HAP-1 (cell line): ENCODE measurements at regions not wholly inside any gene's neighbourhood (a gene's known extent, or its start where the extent isn't known, plus 50 kb on each side); places are given as distances from the start of the nearest gene placed in this dataset.

ENCODE experiments used
- DNase-seq, 2 experiments: peaks; one replicate each; pipeline ENCODE4 v3.0.0-alpha.2; 2016 to 2020; ENCODE audit warnings: low spot score in 2 of 2
- H3K27me3 ChIP-seq: fragments of 250-450 bp; sonication (Bioruptor Pico); 2 replicates; pipeline ENCODE4 v1.5.1; 2020; ENCODE audit warnings: low read depth, mild to moderate bottlenecking, moderate library complexity
- H3K36me3 ChIP-seq: fragments of 250-450 bp; sonication (Bioruptor Pico); replicated peaks from 2 replicates; pipeline ENCODE4 v1.5.1; 2020; ENCODE audit warnings: mild to moderate bottlenecking
- H3K4me1 ChIP-seq: fragments of 250-450 bp; sonication (Bioruptor Pico); 2 replicates; pipeline ENCODE4 v1.5.1; 2020; ENCODE audit warnings: mild to moderate bottlenecking
- H3K4me3 ChIP-seq: fragments of 250-450 bp; sonication (Bioruptor Pico); 2 replicates; pipeline ENCODE4 v1.5.1; 2020; ENCODE audit warnings: mild to moderate bottlenecking, moderate library complexity
- H3K9me3 ChIP-seq: fragments of 250-450 bp; sonication (Bioruptor Pico); 2 replicates; pipeline ENCODE4 v1.5.1; 2020; ENCODE audit warnings: mild to moderate bottlenecking, moderate library complexity
- in situ Hi-C: fragments of 300-500 bp; cut with MboI; formaldehyde crosslinking; loops from 3 replicates; pipeline ENCODE4 v1.14.3; 2020; ENCODE audit warnings: low sequenced_read_pairs, inconsistent platforms, mixed read lengths

DNA sequence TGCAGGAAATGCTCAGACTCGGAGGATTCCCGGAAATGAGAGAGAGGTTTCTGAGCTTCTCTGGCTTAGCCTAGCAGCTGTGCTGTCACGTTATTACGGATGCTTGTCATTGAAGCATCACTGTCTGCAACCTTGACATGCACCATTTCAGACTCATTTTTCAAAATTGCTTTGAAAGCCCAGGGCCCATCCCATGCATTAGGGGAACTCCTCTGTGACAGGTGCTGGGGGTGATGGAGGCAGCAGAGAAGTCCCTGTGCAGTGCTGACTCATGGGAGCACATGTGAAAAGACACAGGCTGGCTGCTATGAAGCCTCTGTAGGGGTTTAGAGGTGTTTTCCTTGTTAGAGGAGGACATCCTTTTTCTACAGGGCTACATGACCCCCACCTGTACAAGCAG, 214.0 kb upstream of the MPHOSPH6 start:
- no peaks in the 10 kb centered on the region for H3K27me3 ChIP-seq
- no peak overlapping the region for H3K4me3 ChIP-seq
- H3K4me1 ChIP-seq: no peaks in the 10 kb centered on the region
- no peaks in the 10 kb centered on the region for H3K36me3 ChIP-seq
- DNase-seq: no peak
- in situ Hi-C loops: no loop called here
- H3K9me3 ChIP-seq: no peaks in the 10 kb centered on the region

DNA sequence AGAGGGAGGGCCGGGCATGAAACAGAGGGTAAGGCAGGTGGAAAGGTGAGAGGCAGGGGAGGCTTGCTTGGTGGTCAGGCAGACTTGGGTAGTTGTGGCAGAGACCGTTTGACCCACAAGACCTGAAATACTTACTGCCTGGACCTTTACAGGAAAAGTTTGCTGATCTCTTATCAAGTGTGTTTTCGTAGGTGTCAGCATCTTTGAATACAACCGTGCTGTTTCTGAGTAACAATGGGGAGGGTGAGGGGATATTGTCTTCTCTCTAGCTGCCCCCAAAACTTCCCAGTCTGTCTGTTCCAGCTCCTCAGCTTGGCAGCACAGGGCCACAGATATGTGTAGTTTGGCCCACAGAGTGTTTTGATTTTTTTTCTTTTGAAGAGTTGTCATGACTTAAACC, 212.5 kb upstream of the MPHOSPH6 start:
- in situ Hi-C loops: no loop called here

DNA sequence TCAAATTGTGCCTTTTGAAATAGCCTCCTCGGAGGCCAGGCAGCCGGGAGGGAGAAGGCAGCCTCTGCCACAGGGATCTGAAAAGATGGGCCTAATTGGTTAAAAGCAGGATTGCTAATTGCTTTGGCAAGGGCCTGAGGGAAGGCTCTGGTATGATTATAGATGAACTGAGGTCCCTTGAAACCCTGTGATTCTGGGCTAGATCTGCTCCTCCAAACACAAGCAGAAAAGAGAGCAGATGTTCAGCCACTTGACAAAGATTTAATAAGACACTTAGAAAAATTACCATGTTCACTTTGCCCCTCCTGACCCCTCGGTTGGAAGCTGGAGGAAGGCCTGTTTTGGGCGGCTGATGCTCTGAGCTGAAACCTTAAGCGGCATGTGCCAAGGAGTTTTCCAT, 209.5 kb upstream of the MPHOSPH6 start:
- H3K4me3 ChIP-seq: no peak overlapping the region
- DNase-seq: no peak
- H3K9me3 ChIP-seq: no peaks in the 10 kb centered on the region
- no peaks in the 10 kb centered on the region for H3K27me3 ChIP-seq
- in situ Hi-C loops: no loop called here
- H3K4me1 ChIP-seq: no peaks in the 10 kb centered on the region
- no peaks in the 10 kb centered on the region for H3K36me3 ChIP-seq

More for the DNA sequence above, 212.5 kb upstream of the MPHOSPH6 start:
- Histone ChIP-seq H3K4me3 (no peak overlapping the region), H3K36me3 (no peaks in the 10 kb centered on the region), H3K27me3 (no peaks in the 10 kb centered on the region), H3K4me1 (no peaks in the 10 kb centered on the region), H3K9me3 (no peaks in the 10 kb centered on the region)
- DNase-seq: no peak

DNA sequence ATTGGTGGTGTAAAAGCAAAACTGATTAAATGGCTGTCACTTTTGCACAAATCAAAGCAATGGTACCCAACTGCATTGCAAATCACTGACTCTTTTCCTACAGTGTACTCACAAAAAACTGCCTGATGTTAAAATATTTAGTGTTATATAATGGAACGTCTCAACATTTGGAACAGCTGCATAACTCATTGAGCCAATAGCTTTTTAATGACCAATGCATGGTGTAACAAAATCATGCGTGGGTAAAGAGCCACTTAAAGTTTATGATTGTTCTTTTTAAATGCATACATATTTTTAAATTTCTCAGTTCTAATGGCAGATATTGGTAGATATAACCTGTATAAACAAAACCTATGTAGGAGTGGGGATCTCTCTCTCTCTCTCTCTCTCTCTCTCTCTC, 204.0 kb upstream of the MPHOSPH6 start:
- Histone ChIP-seq H3K4me1 (no peaks in the 10 kb centered on the region), H3K4me3 (no peak overlapping the region), H3K9me3 (no peaks in the 10 kb centered on the region), H3K27me3 (no peaks in the 10 kb centered on the region), H3K36me3 (no peaks in the 10 kb centered on the region)
- in situ Hi-C loops: no loop called here
- no peak for DNase-seq

DNA sequence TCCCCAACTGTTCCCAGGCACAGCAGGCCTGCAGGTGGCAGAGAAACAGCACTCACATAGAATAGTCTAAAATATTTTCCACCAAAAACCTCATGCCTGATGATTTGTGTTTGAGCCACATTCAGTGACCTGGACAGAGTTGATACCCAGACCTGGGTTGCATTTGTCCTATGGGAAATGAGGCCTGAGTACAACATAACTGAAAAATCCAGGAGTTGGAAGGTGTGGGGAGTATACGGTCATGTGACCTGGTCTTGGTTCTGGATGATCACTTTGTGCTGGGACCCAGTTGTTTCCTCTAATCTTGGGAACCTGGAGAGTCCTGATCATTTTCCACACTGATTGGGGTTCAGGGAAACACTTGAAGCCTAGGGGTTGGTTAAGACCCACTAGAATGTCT, 200.3 kb upstream of the MPHOSPH6 start:
- Histone ChIP-seq H3K9me3 (no peaks in the 10 kb centered on the region), H3K27me3 (no peaks in the 10 kb centered on the region), H3K4me3 (no peak overlapping the region), H3K36me3 (no peaks in the 10 kb centered on the region), H3K4me1 (no peaks in the 10 kb centered on the region)
- no peak for DNase-seq
- in situ Hi-C loops: no loop called here

DNA sequence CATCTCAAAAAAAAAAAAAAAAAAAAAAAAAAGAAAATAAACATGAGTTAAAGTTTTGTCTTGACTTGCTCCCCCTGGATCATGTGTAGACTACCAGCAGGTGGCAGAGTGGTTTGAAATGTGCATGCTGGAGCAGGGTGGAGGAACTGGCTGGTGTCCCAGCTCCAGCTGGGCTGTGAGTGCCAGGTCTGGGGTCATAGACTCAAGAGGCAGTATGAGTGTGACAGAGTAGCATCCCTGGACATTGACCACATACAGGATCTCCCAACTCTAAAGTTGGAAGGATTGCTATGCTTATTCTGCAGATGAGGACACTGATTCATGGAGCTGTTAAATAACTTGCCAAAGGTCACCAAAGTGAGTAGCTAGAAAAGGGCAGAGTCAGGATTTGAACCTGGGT, 198.0 kb upstream of the MPHOSPH6 start:
- Histone ChIP-seq H3K27me3 (0 out of 2 replicates have a peak, but pooled peaks cover 2% of the 10 kb centered on the region), H3K36me3 (no peaks in the 10 kb centered on the region), H3K9me3 (no peaks in the 10 kb centered on the region), H3K4me3 (no peak overlapping the region), H3K4me1 (no peaks in the 10 kb centered on the region)
- in situ Hi-C loops: no loop called here
- DNase-seq: peak; percentile 14 to 52

DNA sequence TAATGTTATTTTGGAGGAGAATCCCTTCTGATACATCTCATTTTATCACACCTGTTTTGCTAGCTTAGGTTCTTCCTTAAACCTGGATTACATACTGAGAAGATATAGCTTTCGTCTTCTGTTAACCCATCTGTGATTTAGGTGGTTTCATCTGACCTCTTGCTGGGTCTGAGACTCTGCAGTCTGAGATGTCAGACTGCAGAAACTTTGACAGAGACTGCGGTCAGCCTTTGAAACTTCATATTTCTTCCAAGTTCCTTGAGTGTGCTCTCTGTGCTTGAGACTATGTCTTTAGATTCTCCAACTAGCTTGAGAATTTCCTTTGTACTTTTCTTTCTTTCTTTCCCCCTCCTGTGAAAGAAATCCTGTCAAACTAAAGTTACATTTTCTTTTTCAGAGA, 196.4 kb upstream of the MPHOSPH6 start:
- in situ Hi-C loops: no loop called here
- H3K9me3 ChIP-seq: no peaks in the 10 kb centered on the region
- H3K36me3 ChIP-seq: no peaks in the 10 kb centered on the region
- no peak for DNase-seq
- H3K27me3 ChIP-seq: 0 out of 2 replicates have a peak, but pooled peaks cover 2% of the 10 kb centered on the region
- no peaks in the 10 kb centered on the region for H3K4me1 ChIP-seq
- no peak overlapping the region for H3K4me3 ChIP-seq

DNA sequence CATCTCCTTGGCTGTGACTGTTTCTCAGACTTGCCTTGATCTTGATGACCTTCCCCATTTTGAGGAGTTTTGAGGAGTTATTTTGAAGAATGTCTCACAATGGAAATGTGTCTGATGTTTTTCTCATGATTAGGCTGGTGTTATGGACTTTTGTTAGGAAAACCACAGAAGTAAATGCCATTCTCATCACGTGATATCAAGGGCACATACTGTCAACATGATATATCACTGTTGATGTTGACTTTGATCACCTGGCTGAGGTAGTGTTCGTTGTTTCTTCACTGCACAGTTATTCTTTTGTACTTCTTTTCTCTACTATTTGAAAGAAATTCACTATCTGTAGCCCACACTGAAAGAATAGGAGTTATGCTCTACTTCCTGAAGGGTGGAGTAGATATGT, 194.7 kb upstream of the MPHOSPH6 start:
- Histone ChIP-seq H3K9me3 (no peaks in the 10 kb centered on the region), H3K4me3 (no peak overlapping the region), H3K27me3 (0 out of 2 replicates have a peak, but pooled peaks cover 2% of the 10 kb centered on the region), H3K36me3 (no peaks in the 10 kb centered on the region), H3K4me1 (no peaks in the 10 kb centered on the region)
- in situ Hi-C loops: no loop called here
- no peak for DNase-seq

DNA sequence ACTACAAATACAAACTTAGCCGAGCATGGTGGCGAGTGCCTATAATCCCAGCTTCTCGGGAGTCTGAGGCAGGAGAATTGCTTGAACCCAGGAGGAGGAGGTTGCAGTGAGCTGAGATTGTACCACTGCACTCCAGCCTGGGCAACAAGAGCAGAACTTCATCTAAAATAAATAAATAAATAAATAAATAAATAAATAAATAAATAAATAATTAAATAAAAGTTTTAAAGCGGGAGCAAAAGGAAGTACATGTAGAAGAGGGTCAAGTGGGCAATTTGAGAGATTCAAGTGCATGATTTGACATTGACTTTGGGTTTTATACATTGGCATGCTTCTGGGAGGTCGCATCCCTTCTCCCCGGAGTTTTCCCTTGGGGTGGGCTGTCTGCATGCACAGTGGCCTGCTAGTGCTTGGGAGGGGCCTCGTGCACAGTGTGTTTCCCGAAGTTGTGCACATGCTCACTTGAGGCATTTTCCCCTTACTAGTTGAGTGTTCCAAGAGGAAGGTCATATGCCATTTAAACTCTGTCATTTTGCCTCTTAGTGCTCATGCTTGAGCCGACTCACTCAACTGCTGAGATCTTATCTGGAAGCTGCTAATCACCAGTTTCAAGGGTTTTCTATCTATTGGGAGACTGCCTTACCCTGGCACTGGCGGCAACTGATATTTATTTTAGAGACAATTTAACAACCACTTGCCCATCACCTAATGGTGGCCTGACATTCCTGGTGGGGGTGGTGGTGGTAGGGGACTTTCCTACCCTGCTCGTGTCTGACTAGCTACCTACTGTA, 193.2 kb upstream of the MPHOSPH6 start:
- Histone ChIP-seq H3K9me3 (no peaks in the 10 kb centered on the region), H3K4me1 (no peaks in the 10 kb centered on the region), H3K27me3 (0 out of 2 replicates have a peak, but pooled peaks cover 2% of the 10 kb centered on the region), H3K36me3 (no peaks in the 10 kb centered on the region), H3K4me3 (no peak overlapping the region)
- DNase-seq: no peak
- in situ Hi-C loops: no loop called here

DNA sequence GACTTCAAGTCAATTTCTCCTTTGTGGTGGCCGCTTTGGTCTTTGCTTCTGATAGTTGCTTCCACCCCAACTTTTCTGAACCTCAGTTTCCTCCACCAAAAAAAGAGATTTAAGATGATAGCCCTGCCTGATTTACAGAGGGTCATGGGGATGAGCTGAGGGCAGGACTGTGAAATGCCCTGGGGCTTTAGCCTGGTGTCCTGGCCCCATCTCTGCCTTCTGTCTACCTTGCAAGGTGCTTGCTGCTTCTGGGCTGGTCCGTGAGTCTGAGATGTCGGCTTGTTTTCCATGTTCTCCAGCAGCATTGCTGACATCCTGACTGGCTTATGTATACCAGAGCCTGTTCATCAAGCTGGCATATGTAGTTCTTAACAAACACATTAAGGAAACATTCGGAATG, 191.9 kb upstream of the MPHOSPH6 start:
- Histone ChIP-seq H3K4me1 (no peaks in the 10 kb centered on the region), H3K36me3 (no peaks in the 10 kb centered on the region), H3K9me3 (no peaks in the 10 kb centered on the region), H3K4me3 (no peak overlapping the region), H3K27me3 (peaks cover 2% of the 10 kb centered on the region; the same call in 1 of the 2 replicates)
- DNase-seq: no peak
- in situ Hi-C loops: no loop called here

DNA sequence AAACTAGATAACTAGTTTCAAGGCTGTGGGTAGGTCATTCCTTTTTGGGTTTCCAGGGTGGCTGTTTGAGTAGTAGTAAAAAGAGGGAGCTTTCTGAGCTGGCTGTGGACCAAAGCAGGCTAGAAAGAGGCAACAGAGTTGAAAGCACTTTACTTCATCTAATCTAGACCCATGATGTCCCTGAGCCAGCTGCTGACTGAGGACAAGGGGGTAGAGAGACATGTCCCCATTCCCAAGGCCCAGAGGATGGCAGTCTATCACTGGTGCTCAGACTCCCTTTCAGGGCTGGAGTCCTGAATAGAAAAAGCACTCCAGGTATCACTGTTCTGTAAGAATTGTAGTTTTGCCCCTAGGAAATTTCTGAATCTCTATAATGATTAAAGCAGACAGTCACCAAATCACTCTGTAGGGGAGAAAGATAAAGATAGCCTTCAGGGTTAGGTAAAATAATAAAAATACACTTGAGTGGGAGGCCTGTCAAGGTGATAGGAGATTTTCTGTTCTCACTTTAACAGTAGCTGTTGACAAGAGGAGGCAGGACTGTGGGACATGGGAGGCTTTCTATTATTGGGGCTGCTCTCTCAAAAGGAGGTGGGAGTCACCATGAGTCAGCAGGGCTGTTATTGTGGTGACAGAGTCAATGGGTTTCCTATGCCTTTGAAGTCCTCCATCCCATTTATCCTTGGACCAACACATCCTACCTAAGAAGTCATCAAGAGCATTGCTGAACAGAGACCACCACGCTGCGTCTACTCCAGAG, 190.2 kb upstream of the MPHOSPH6 start:
- Histone ChIP-seq H3K27me3 (peaks cover 6% of the 10 kb centered on the region; the same call in 1 of the 2 replicates), H3K4me3 (no peak overlapping the region), H3K36me3 (no peaks in the 10 kb centered on the region), H3K9me3 (no peaks in the 10 kb centered on the region), H3K4me1 (no peaks in the 10 kb centered on the region)
- DNase-seq: no peak
- in situ Hi-C loops: no loop called here

DNA sequence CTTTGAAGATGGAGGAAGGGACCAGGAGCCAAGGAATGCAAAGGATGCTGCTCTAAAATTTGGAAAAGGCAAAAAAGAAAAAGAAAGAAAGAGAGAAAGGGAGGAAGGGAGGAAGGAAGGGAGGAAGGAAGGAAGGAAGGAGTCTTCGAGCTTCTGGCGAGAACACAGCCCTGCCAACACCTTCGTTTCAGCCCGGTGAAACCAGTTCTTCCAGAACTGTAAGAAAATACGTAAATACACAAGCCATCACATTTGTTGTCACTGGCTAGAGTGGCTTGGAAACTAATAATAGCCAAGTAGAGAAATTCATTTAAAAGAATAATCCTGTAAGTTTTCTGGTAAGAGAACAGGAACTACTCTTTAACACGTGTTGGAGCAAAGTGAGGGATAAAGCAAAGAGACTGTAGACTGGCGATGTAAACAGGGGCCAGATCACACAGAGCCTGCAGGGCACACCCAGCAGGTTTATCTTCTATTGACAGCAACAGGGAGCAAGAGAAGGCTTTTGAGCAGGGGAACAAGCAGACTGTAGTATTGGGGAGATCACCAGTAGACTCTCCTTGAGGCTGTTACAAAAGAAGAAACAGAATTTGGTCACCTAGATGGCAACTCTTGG, 188.7 kb upstream of the MPHOSPH6 start:
- in situ Hi-C loops: no loop called here
- Histone ChIP-seq H3K4me3 (no peak overlapping the region), H3K36me3 (no peaks in the 10 kb centered on the region), H3K9me3 (no peaks in the 10 kb centered on the region), H3K27me3 (peaks cover 4% of the 10 kb centered on the region; the same call in 1 of the 2 replicates), H3K4me1 (no peaks in the 10 kb centered on the region)
- no peak for DNase-seq

DNA sequence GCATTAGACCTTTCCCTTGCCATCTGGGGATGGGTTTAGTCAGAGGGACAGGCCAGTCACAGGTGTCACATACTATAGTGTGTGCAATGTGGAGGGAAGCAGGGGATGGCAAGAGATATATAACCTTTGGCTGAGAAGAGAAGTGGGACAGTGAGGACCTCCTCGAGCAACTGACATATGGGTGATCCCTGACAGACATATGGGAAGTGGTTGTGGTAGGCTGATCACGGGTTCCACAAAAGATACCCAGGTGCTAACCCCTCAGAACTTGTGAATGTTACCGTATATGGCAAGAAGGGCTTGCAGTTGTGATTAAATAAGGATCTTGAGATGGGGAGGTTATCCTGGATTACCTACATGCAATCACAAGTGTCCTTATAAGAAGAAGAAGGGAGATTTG, 188.1 kb upstream of the MPHOSPH6 start:
- Histone ChIP-seq H3K36me3 (no peaks in the 10 kb centered on the region), H3K9me3 (no peaks in the 10 kb centered on the region), H3K4me1 (no peaks in the 10 kb centered on the region), H3K27me3 (peaks cover 4% of the 10 kb centered on the region; the same call in 1 of the 2 replicates), H3K4me3 (no peak overlapping the region)
- in situ Hi-C loops: no loop called here
- DNase-seq: no peak

DNA sequence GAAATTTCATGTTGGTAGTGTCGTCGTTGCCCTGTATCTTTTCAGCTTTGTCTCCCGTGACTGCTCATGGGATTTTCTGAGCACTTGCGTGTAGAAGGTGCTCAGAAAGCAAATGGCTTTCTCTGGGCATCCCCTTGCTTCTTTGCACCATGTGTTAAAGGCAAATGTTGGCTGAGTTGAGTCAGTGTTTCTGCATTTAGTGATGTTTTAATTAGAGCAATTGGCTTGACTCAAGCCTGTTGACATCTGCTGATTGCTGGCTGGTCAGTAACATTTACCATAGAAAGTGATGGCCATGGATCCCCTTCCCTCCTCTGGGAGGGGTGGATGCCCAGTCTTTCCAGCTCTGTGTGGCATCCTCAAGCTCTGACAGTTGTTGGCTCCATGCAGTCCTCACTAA, 187.2 kb upstream of the MPHOSPH6 start:
- Histone ChIP-seq H3K36me3 (no peaks in the 10 kb centered on the region), H3K27me3 (peaks cover 4% of the 10 kb centered on the region; the same call in 1 of the 2 replicates), H3K9me3 (no peaks in the 10 kb centered on the region), H3K4me3 (no peak overlapping the region), H3K4me1 (no peaks in the 10 kb centered on the region)
- no peak for DNase-seq
- in situ Hi-C loops: no loop called here
